ENCODE measurements at regions not wholly inside any gene's neighbourhood (a gene's known extent, or its start where the extent isn't known, plus 50 kb on each side); places are given as distances from the start of the nearest gene placed in this dataset.
"Not testable (repeated sequence)": the region's sequence is repeated elsewhere in the genome, so short reads cannot be mapped to it uniquely, and the experiment has no call there.

DNA sequence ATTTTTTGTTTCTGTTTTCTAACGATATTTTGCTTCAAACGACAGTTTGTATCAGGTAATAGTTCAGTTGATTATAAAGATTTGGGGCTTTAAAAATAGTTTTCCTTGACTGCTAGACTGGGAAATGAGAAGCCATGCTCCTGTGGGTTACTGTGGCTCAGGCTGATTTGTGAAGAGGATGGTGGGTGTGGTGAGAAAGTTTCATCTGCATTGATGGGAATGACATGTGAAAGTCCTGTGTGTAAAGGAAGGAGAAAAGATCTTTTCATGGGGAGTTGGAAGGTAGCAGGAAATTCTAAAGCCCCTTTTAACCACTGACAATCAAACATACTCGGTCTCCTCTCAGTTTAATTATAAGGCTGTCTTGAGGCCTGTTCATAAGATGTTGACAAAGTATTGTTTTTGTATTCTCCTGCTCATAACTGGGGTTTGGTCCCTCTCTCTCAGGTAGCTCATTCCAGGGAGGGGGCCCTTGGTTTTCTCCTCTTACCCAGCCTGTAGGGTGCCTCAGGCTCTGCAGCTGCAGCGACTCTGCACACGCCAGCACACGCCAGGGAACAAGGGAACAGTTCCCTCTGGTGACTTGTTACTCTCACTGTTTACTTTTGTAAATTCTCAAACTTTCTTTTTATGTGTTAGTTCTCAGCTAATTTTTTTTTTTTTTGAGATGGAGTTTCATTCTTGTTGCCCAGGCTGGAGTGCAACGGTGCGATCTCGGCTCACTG, 91.6 kb downstream of the CARTPT start:
- no peak for DNase-seq (ENCODE audit: low read depth in 6 of 9, low spot score in 9 of 9)
- no peaks in the 10 kb centered on the region for H3K9me3 ChIP-seq (ENCODE audit: control insufficient read depth in 2 of 2, insufficient read depth in 1 of 2, low read length in 1 of 2)
- no peak overlapping the region for H3K4me3 ChIP-seq (ENCODE audit: low read length in 2 of 2)
- H3K36me3 ChIP-seq (ENCODE audit: control insufficient read depth in 2 of 2, insufficient read depth in 2 of 2, low read length in 1 of 2), result no peaks in the 10 kb centered on the region
- no peak overlapping the region for H3K27ac ChIP-seq (ENCODE audit: low read depth in 1 of 2, low read length in 1 of 2)
- no peaks in the 10 kb centered on the region for H3K27me3 ChIP-seq (ENCODE audit: control insufficient read depth in 2 of 2, insufficient read depth in 1 of 2, low read length in 1 of 2)
- 73% methylated on average over 9 of the region's 9 CpGs for WGBS
- no peaks in the 10 kb centered on the region for H3K4me1 ChIP-seq (ENCODE audit: control insufficient read depth in 2 of 2, insufficient read depth in 2 of 2, low read length in 2 of 2)

DNA sequence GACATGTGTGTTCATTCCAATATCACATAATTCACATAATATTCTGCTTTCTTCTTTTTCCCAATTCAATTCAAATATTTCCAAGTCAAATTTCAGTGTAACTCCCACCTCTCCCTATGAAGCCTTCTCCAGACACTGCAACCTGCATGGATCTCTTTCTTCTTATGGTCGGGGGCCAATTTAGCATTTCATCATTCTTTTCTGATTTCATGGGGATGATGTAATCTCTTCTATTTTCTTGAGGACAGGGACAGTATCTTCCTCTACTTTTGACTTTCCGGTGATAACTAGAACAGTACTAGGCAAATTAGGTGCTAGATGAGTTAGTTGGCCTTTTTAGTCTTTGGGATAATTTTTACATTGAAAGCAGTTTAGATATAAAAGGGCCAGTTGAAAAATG, 92.7 kb downstream of the CARTPT start:
- 96% methylated on average over 2 of the region's 2 CpGs for WGBS
- H3K4me1 ChIP-seq (ENCODE audit: control insufficient read depth in 2 of 2, insufficient read depth in 2 of 2, low read length in 2 of 2), result no peaks in the 10 kb centered on the region
- no peaks in the 10 kb centered on the region for H3K9me3 ChIP-seq (ENCODE audit: control insufficient read depth in 2 of 2, insufficient read depth in 1 of 2, low read length in 1 of 2)
- no peak overlapping the region for H3K27ac ChIP-seq (ENCODE audit: low read depth in 1 of 2, low read length in 1 of 2)
- no peak for DNase-seq (ENCODE audit: low read depth in 6 of 9, low spot score in 9 of 9)
- no peak overlapping the region for H3K4me3 ChIP-seq (ENCODE audit: low read length in 2 of 2)
- H3K36me3 ChIP-seq (ENCODE audit: control insufficient read depth in 2 of 2, insufficient read depth in 2 of 2, low read length in 1 of 2), result no peaks in the 10 kb centered on the region
- no peaks in the 10 kb centered on the region for H3K27me3 ChIP-seq (ENCODE audit: control insufficient read depth in 2 of 2, insufficient read depth in 1 of 2, low read length in 1 of 2)

DNA sequence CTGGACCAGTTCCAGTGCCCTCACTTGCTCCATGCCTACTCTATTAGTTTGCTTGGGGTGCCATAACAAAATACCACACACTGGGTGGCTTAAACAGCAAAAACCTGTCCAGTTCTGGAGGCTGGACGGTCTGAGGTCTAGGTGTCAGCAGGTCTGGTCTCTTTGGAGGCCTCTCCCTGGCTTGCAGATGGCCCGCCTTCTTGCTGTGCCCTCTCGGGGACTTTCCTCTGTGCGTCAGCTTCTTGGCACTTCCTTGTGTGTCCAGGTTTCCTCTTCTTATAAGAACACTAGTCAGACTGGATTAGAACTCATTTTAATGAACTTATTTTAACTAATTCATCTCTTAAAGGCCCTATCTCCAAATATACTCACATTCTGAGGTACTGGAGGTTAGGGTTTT, 97.2 kb downstream of the CARTPT start:
- H3K36me3 ChIP-seq (ENCODE audit: control insufficient read depth in 2 of 2, insufficient read depth in 2 of 2, low read length in 1 of 2), result no peaks in the 10 kb centered on the region
- no peaks in the 10 kb centered on the region for H3K27me3 ChIP-seq (ENCODE audit: control insufficient read depth in 2 of 2, insufficient read depth in 1 of 2, low read length in 1 of 2)
- no peak overlapping the region for H3K4me3 ChIP-seq (ENCODE audit: low read length in 2 of 2)
- H3K9me3 ChIP-seq (ENCODE audit: control insufficient read depth in 2 of 2, insufficient read depth in 1 of 2, low read length in 1 of 2), result no peaks in the 10 kb centered on the region
- WGBS, result 77% methylated on average over 4 of the region's 4 CpGs
- H3K4me1 ChIP-seq (ENCODE audit: control insufficient read depth in 2 of 2, insufficient read depth in 2 of 2, low read length in 2 of 2), result no peaks in the 10 kb centered on the region
- H3K27ac ChIP-seq (ENCODE audit: low read depth in 1 of 2, low read length in 1 of 2), result no peak overlapping the region
- no peak for DNase-seq (ENCODE audit: low read depth in 6 of 9, low spot score in 9 of 9)

DNA sequence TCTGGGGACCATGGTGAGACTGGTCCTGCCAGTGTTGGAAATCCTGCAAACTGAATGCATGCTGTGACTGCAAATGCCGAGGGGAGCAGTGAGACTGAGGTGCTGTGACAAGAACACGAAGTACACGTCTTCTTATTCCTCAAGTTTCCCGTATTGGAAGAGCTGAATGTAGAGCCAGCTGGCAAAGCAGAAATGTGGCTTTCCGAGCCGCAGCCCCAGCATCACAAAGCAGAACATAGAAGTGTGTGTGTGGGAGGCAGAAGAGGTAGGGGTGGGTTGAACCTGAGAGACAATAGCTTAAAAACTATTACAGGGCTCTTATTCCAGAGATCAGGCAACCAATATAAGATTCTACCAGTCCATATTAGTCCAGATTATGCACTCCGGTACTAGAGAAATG, 98.8 kb downstream of the CARTPT start:
- no peaks in the 10 kb centered on the region for H3K9me3 ChIP-seq (ENCODE audit: control insufficient read depth in 2 of 2, insufficient read depth in 1 of 2, low read length in 1 of 2)
- DNase-seq (ENCODE audit: low read depth in 6 of 9, low spot score in 9 of 9), result no peak

DNA sequence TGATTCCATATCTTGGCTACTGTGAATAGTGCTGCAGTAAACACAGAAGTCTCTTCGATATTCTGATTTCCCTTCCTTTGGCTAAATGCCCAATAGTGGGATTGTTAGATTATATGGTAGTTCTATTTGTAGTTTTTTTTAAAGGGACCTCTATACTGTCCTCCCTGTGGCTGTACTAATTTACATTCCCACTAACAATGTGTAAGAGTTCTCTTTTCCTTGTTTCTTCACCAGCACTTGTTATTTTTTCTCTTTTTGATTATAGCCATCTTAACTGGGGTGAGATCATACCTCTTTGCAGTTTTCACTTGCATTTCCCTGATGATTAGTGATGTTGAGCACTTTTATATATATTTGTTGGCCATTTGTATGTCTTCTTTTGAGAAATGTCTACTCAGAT, 102.0 kb downstream of the CARTPT start:
- Histone ChIP-seq H3K27ac (ENCODE audit: low read depth in 1 of 2, low read length in 1 of 2) (no peak overlapping the region), H3K4me3 (ENCODE audit: low read length in 2 of 2) (no peak overlapping the region), H3K36me3 (ENCODE audit: control insufficient read depth in 2 of 2, insufficient read depth in 2 of 2, low read length in 1 of 2) (no peaks in the 10 kb centered on the region), H3K4me1 (ENCODE audit: control insufficient read depth in 2 of 2, insufficient read depth in 2 of 2, low read length in 2 of 2) (no peaks in the 10 kb centered on the region), H3K9me3 (ENCODE audit: control insufficient read depth in 2 of 2, insufficient read depth in 1 of 2, low read length in 1 of 2) (no peaks in the 10 kb centered on the region), H3K27me3 (ENCODE audit: control insufficient read depth in 2 of 2, insufficient read depth in 1 of 2, low read length in 1 of 2) (no peaks in the 10 kb centered on the region)
- 97% methylated on average over 1 of the region's 1 CpG for WGBS
- no peak for DNase-seq (ENCODE audit: low read depth in 6 of 9, low spot score in 9 of 9)

More for the DNA sequence above, 98.8 kb downstream of the CARTPT start:
- Histone ChIP-seq H3K4me3 (ENCODE audit: low read length in 2 of 2) (no peak overlapping the region), H3K27ac (ENCODE audit: low read depth in 1 of 2, low read length in 1 of 2) (no peak overlapping the region), H3K4me1 (ENCODE audit: control insufficient read depth in 2 of 2, insufficient read depth in 2 of 2, low read length in 2 of 2) (no peaks in the 10 kb centered on the region), H3K27me3 (ENCODE audit: control insufficient read depth in 2 of 2, insufficient read depth in 1 of 2, low read length in 1 of 2) (no peaks in the 10 kb centered on the region), H3K36me3 (ENCODE audit: control insufficient read depth in 2 of 2, insufficient read depth in 2 of 2, low read length in 1 of 2) (no peaks in the 10 kb centered on the region)
- WGBS, result 93% methylated on average over 7 of the region's 7 CpGs

GRCh38 chr5:71822065-71822464, 103.0 kb downstream of the CARTPT start:
- DNase-seq (ENCODE audit: low read depth in 6 of 9, low spot score in 9 of 9); H3K4me1 ChIP-seq (ENCODE audit: control insufficient read depth in 2 of 2, insufficient read depth in 2 of 2, low read length in 2 of 2); H3K9me3 ChIP-seq (ENCODE audit: control insufficient read depth in 2 of 2, insufficient read depth in 1 of 2, low read length in 1 of 2); H3K27me3 ChIP-seq (ENCODE audit: control insufficient read depth in 2 of 2, insufficient read depth in 1 of 2, low read length in 1 of 2); H3K27ac ChIP-seq (ENCODE audit: low read depth in 1 of 2, low read length in 1 of 2); H3K36me3 ChIP-seq (ENCODE audit: control insufficient read depth in 2 of 2, insufficient read depth in 2 of 2, low read length in 1 of 2); H3K4me3 ChIP-seq (ENCODE audit: low read length in 2 of 2): not testable (repeated sequence)

GRCh38 chr5:71825992-71826391, 106.9 kb downstream of the CARTPT start:
- Histone ChIP-seq H3K4me3 (ENCODE audit: low read length in 2 of 2) (no peak overlapping the region), H3K36me3 (ENCODE audit: control insufficient read depth in 2 of 2, insufficient read depth in 2 of 2, low read length in 1 of 2) (no peaks in the 10 kb centered on the region), H3K27ac (ENCODE audit: low read depth in 1 of 2, low read length in 1 of 2) (no peak overlapping the region), H3K9me3 (ENCODE audit: control insufficient read depth in 2 of 2, insufficient read depth in 1 of 2, low read length in 1 of 2) (peaks cover 3 to 11% of the 10 kb centered on the region in 2 donors), H3K27me3 (ENCODE audit: control insufficient read depth in 2 of 2, insufficient read depth in 1 of 2, low read length in 1 of 2) (no peaks in the 10 kb centered on the region), H3K4me1 (ENCODE audit: control insufficient read depth in 2 of 2, insufficient read depth in 2 of 2, low read length in 2 of 2) (no peaks in the 10 kb centered on the region)
- DNase-seq (ENCODE audit: low read depth in 6 of 9, low spot score in 9 of 9), result no peak
- WGBS, result 90% methylated on average over 1 of the region's 1 CpG

GRCh38 chr5:71828291-71829040, 109.4 kb downstream of the CARTPT start:
- WGBS, result 96% methylated on average over 2 of the region's 2 CpGs
- Histone ChIP-seq H3K27me3 (ENCODE audit: control insufficient read depth in 2 of 2, insufficient read depth in 1 of 2, low read length in 1 of 2) (no peaks in the 10 kb centered on the region), H3K36me3 (ENCODE audit: control insufficient read depth in 2 of 2, insufficient read depth in 2 of 2, low read length in 1 of 2) (no peaks in the 10 kb centered on the region), H3K27ac (ENCODE audit: low read depth in 1 of 2, low read length in 1 of 2) (no peak overlapping the region), H3K4me3 (ENCODE audit: low read length in 2 of 2) (no peak overlapping the region), H3K4me1 (ENCODE audit: control insufficient read depth in 2 of 2, insufficient read depth in 2 of 2, low read length in 2 of 2) (no peaks in the 10 kb centered on the region), H3K9me3 (ENCODE audit: control insufficient read depth in 2 of 2, insufficient read depth in 1 of 2, low read length in 1 of 2) (peaks cover 3 to 11% of the 10 kb centered on the region in 2 donors)
- DNase-seq (ENCODE audit: low read depth in 6 of 9, low spot score in 9 of 9), result no peak

GRCh38 chr5:71829206-71829605, 110.1 kb downstream of the CARTPT start:
- H3K9me3 ChIP-seq (ENCODE audit: control insufficient read depth in 2 of 2, insufficient read depth in 1 of 2, low read length in 1 of 2), result peaks cover 3 to 11% of the 10 kb centered on the region in 2 donors
- H3K4me3 ChIP-seq (ENCODE audit: low read length in 2 of 2), result no peak overlapping the region
- no peaks in the 10 kb centered on the region for H3K27me3 ChIP-seq (ENCODE audit: control insufficient read depth in 2 of 2, insufficient read depth in 1 of 2, low read length in 1 of 2)
- 58% methylated on average over 5 of the region's 5 CpGs for WGBS
- H3K4me1 ChIP-seq (ENCODE audit: control insufficient read depth in 2 of 2, insufficient read depth in 2 of 2, low read length in 2 of 2), result no peaks in the 10 kb centered on the region
- no peak for DNase-seq (ENCODE audit: low read depth in 6 of 9, low spot score in 9 of 9)
- H3K27ac ChIP-seq (ENCODE audit: low read depth in 1 of 2, low read length in 1 of 2), result no peak overlapping the region
- H3K36me3 ChIP-seq (ENCODE audit: control insufficient read depth in 2 of 2, insufficient read depth in 2 of 2, low read length in 1 of 2), result no peaks in the 10 kb centered on the region

Data from thymus (tissue), 11 donors.